ENCODE measurements at regions not wholly inside any gene's neighbourhood (a gene's known extent, or its start where the extent isn't known, plus 50 kb on each side); places are given as distances from the start of the nearest gene placed in this dataset.
"Not testable (repeated sequence)": the region's sequence is repeated elsewhere in the genome, so short reads cannot be mapped to it uniquely, and the experiment has no call there.

DNA sequence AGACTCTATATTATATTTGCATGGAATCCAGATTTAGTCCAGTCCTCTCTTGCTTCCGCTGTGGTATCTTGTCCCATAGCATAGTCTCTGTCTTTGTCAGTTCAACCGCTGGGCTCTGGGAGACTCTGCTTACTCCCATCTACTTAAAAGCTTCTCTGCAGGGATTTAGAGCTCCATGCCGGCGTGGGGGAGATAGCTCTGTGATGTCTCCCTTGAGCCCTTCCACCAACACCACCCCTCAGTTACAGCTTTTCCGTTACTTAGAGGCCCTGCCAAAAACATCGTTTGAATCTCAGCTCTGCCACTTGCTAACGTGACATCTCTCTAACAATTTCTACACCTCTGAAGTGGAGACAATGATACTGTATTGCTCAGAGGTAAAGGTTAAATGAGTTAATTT lies 306.1 kb upstream of the ZNF608 start:
- TF ChIP-seq JUND (IDR thresholded peaks at IDR 0.05; ENCODE audit: low read depth): no peak

DNA sequence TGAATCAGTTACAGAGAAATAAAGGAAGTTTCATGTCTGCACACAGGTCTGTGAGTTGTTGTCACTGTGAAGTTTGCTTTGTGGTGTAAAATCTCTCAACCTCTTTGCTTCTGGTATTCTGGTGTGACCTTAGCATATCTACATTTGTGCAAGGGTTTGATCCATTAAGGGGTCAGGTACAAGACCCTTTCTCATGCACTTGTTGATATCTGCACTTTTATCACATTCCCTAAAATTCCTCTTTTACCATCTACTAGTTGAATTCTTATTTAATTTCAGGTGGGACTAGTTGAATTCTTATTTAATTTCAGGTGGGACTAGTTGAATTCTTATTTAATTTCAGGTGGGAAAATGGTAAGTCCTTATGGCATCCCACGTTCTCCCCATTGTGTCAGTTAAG lies 306.7 kb upstream of the ZNF608 start:
- TF ChIP-seq JUND (IDR thresholded peaks at IDR 0.05; ENCODE audit: low read depth): no peak
- DNase-seq (ENCODE audit: low read depth in 1 of 2, low spot score in 1 of 2): no peak
- in situ Hi-C loops (cut with HindIII; ENCODE audit: low pct_unique_long_range_greater_than_20kb, low sequenced_read_pairs): no loop called here

More for the DNA sequence above, 306.1 kb upstream of the ZNF608 start:
- no peak for DNase-seq (ENCODE audit: low read depth in 1 of 2, low spot score in 1 of 2)
- in situ Hi-C loops (cut with HindIII; ENCODE audit: low pct_unique_long_range_greater_than_20kb, low sequenced_read_pairs): no loop called here

DNA sequence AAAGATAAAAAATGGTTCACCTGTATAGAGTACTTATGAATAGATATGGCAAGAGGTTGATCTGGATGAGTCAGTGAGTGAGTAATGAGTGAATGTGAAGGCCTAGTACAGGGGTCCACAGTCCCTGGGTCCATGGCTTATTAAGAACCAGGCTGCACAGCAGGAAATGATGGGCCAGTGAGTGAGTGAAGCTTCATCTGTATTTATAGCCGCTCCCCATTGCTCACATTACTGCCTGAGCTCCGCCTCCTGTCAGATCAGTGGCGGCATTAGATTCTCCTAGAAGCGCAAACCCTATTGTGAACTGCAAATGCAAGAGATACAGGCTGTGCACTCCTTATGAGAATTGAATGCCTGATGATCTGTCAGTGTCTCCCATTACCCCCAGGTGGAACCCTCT lies 307.7 kb upstream of the ZNF608 start:
- no peak for TF ChIP-seq JUND (IDR thresholded peaks at IDR 0.05; ENCODE audit: low read depth)
- no peak for DNase-seq (ENCODE audit: low read depth in 1 of 2, low spot score in 1 of 2)
- in situ Hi-C loops (cut with HindIII; ENCODE audit: low pct_unique_long_range_greater_than_20kb, low sequenced_read_pairs): no loop called here

DNA sequence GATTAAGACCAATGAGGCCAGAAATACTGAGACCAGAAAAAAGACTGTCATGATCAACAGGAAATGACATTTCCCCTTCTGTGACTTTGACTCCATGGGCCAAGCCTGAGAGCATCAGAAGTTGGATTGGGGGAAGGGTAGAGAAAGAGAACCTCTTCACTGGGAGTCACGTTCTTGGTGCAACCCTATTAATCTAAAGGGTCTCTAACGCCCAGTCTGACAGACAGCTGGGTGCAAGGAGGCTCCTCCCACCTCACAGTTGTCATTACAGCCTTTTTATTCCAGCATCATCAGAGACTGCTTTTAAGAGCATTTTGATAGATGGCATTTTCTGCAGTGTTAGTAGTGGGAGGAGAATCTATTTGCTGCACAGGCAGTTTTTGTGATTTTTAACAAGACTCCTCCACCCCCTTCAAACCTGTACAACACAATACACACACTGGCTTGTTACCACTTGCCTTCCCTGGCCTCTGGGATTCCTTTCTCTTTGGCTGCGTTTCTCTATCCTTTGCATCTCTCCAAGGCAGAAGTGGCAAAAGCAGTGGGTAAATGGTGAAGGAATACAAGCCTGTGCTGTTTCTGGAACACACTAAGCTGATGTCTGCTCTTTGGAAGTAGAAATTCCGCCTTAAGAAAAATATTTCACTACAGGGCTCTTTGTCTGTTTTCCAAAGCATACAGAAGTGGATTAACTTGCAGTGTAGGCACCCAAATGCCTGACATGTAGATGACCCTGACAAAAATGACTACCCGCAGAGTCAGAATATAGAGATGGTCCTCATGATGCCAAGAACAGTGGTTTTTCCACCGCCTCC lies 310.4 kb upstream of the ZNF608 start:
- in situ Hi-C loops (cut with HindIII; ENCODE audit: low pct_unique_long_range_greater_than_20kb, low sequenced_read_pairs): no loop called here
- peak in 1 of 2 experiments; percentile 69 for DNase-seq (ENCODE audit: low read depth in 1 of 2, low spot score in 1 of 2)
- TF ChIP-seq JUND (IDR thresholded peaks at IDR 0.05; ENCODE audit: low read depth): no peak

DNA sequence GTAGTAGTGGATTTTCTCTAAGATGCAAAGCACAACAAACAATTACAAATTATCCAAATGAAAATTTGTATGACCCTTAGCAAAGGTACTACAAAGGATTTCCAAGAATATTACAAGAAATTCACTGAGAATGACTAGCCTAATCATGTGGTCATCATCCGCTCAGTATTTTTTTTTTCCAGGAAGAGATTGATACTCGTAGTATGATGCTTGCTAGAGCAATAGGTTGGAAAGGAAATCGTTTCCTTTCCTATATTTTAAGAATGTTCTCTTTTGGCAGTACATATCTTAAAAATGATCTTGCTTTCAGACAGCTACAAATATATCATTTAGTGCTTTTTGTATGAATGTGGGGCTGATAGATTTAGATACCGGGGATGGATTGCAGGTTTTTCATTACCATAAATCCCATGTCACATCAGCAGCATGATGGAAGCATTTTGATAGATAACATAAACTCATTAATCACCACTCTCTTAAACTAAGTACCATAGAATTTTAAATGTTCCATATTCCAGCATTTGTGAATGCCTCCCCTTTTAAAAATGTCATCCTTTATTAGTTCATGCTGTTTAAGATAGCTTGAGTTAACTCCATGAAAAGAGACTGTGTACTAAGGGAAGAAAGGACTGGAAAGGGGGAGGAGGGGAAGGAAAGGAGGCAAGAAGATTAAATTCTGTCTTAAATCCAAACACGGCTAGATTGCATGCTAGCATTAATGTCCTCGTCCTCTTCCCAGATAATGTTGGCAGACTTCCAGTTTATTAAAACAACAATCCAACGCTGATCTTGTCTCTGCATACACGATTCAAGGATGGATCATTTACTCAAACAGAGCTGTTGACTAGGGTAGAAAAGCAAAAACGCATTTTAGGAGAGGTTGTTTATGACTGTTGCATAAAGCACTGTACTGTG lies 311.7 kb upstream of the ZNF608 start:
- no peak for DNase-seq (ENCODE audit: low read depth in 1 of 2, low spot score in 1 of 2)
- in situ Hi-C loops (cut with HindIII; ENCODE audit: low pct_unique_long_range_greater_than_20kb, low sequenced_read_pairs): no loop called here

DNA sequence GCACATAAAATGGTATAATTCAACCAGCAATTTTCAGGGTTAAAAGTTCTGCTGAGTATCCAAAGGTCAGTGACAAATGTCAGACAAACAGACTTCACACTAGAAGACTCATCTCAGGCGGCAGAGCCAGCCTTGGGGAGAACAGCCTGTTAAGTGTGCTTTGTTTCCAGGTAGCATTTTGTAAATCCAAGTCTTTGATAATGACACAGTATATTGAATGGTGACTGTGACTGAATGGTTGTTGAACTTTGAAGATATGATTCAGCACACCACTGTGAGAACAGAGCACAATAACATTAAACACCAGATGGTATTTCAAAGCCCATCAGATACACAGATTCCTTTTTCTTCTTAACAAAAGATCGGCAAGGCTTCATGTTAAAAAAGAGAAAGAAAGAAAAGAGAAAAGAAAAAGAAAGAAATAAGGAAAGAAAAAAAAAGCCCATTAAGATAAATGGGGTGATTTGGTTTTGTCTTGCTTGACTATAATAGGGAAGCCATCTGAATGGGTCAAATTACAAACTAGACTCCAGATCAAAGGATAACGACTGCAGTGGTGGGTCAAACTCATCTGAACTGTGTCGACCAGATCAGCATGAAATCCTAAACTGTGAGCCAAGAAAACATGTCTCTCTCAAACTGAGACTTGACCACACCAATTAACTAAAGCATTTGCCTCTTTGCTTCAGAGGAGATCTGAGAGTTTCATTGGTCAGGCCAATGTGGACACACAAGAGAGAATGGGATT lies 313.0 kb upstream of the ZNF608 start:
- no peak for TF ChIP-seq JUND (IDR thresholded peaks at IDR 0.05; ENCODE audit: low read depth)
- in situ Hi-C loops (cut with HindIII; ENCODE audit: low pct_unique_long_range_greater_than_20kb, low sequenced_read_pairs): no loop called here
- peak in 1 of 2 experiments; percentile 28 for DNase-seq (ENCODE audit: low read depth in 1 of 2, low spot score in 1 of 2)

More for the DNA sequence above, 311.7 kb upstream of the ZNF608 start:
- no peak for TF ChIP-seq JUND (IDR thresholded peaks at IDR 0.05; ENCODE audit: low read depth)

DNA sequence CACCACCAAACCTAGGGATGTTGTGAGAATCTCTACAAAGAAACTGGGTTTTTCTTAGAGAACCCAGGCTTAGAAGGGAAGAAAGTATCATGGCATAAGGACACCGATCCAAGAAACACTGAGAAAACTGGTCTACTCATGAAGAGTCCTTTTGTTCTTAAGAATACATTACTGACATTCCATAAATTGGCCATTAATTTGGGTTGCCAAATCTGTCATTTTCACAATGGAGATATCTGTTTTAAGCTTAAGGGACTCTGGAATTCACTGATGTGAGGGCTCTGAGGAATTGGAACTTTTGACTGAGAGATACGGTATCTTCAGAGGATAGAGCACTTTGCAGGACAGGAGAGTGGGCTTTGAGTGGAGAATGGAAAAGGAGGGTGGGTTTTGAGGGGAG lies 315.3 kb upstream of the ZNF608 start:
- no peak for TF ChIP-seq JUND (IDR thresholded peaks at IDR 0.05; ENCODE audit: low read depth)
- no peak for DNase-seq (ENCODE audit: low read depth in 1 of 2, low spot score in 1 of 2)
- in situ Hi-C loops (cut with HindIII; ENCODE audit: low pct_unique_long_range_greater_than_20kb, low sequenced_read_pairs): no loop called here

DNA sequence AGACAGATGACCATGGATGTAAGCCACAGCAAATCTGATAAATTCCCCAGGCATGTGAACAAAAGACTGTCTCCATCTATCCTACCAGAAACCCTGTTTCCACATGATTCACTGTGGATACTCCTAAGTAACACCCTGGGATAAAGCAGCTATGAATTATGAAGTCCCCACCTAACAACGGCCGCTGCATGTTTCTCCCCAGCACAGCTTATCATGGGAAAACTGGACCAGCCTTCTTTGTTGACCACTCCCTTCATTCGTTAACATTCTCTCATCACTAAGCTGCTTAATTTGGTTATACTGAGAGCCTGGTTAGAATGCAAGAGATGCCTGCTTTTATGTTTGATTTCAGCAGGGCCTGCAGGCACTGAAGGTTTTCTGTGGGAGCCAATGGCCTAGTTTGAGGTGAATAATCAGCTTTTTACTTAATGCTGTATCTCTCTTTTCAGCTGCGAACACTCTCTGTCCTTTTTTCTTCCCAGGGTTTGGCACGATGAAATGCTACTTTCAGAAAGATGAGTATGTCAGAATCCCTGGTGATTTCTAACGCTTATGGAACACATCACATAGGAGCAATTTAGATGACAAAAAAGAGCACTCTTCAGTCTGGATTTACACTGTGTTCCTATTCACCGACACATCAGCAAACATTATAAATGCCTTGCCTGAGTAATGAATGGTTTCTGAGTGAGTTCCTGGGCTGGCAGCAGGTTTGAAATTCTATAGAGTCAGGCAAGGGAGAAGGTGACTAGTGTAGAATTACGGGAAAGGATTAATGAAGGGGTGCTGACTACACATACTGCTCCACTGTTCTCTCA lies 318.4 kb upstream of the ZNF608 start:
- in situ Hi-C loops (cut with HindIII; ENCODE audit: low pct_unique_long_range_greater_than_20kb, low sequenced_read_pairs): no loop called here
- no peak for TF ChIP-seq JUND (IDR thresholded peaks at IDR 0.05; ENCODE audit: low read depth)
- DNase-seq (ENCODE audit: low read depth in 1 of 2, low spot score in 1 of 2): no peak

DNA sequence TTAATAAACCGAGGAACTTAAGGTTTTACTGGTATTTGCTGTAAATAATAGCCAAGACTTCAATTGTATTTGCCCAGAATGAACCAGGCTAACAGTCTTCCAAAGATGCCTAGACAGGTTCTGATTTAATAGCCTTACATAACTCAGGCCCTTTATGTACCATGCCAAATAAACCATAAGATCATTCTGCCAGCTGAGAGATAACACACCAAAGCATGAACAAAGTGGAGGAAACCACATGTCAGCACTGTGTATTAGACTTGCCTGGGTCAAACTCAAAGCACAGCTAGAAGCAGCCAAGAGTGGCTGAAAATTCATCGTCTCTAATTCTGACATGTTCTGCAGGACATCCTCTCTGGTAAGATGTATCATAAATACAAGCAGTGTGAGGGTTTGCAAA lies 319.3 kb upstream of the ZNF608 start:
- TF ChIP-seq JUND (IDR thresholded peaks at IDR 0.05; ENCODE audit: low read depth): no peak
- no peak for DNase-seq (ENCODE audit: low read depth in 1 of 2, low spot score in 1 of 2)
- in situ Hi-C loops (cut with HindIII; ENCODE audit: low pct_unique_long_range_greater_than_20kb, low sequenced_read_pairs): no loop called here

DNA sequence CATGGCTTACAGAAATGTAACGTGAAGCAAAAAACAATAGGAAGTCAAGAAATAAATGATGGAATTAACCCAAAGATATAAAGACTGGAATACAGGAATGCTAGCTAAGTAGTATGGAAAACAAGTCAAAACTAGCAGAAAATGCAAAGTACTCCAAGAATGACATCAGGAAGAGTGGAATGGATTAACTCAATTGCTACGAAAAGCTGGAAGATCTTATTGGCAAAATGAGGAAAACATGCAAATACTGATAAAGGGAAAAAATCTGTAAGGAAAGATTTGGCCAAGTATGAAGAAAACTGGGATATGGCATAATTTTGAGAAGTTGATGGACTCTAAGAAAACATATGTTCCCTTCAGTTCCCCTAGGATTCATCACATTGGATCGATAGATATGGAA lies 324.5 kb upstream of the ZNF608 start:
- in situ Hi-C loops (cut with HindIII; ENCODE audit: low pct_unique_long_range_greater_than_20kb, low sequenced_read_pairs): no loop called here
- no peak for TF ChIP-seq JUND (IDR thresholded peaks at IDR 0.05; ENCODE audit: low read depth)
- DNase-seq (ENCODE audit: low read depth in 1 of 2, low spot score in 1 of 2): no peak

DNA sequence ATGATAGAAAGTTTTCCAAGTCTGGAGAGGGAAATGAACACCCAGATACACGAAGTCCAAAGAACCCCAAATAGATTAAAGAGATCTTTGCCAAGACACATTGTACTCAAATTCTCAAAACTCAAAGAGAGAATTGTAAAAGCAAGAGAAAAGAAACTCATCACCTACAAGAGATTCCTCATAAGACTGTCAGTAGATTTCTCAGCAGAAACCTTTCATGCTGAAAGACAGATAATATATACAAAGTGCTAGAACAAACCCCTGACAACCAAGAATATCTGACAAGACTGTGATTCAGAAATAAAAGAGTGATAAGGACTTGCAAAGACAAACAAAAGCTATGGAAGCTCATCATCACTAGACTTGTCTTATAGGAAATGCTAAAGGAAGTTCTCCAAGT lies 326.7 kb upstream of the ZNF608 start:
- TF ChIP-seq JUND (IDR thresholded peaks at IDR 0.05; ENCODE audit: low read depth): no peak
- DNase-seq (ENCODE audit: low read depth in 1 of 2, low spot score in 1 of 2): no peak
- in situ Hi-C loops (cut with HindIII; ENCODE audit: low pct_unique_long_range_greater_than_20kb, low sequenced_read_pairs): no loop called here

DNA sequence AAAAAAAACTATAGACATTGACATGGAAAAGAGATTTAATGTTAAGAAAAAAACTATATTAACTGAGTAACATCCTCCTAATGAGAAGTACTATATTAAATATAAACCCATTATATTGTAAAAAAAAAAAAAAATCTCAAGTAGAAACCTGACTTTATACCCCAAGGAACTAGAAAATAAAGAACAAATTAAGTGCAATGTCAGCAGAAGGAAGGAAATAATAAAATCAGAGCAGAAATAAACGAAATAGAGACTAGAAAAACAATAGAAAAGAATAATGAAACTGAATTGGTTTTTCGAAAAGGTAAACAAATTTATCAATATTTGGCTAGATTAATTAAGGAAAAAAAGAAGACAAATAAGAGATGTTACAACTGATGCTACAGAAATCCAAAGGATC lies 329.1 kb upstream of the ZNF608 start:
- in situ Hi-C loops (cut with HindIII; ENCODE audit: low pct_unique_long_range_greater_than_20kb, low sequenced_read_pairs): no loop called here
- no peak for DNase-seq (ENCODE audit: low read depth in 1 of 2, low spot score in 1 of 2)
- no peak for TF ChIP-seq JUND (IDR thresholded peaks at IDR 0.05; ENCODE audit: low read depth)

DNA sequence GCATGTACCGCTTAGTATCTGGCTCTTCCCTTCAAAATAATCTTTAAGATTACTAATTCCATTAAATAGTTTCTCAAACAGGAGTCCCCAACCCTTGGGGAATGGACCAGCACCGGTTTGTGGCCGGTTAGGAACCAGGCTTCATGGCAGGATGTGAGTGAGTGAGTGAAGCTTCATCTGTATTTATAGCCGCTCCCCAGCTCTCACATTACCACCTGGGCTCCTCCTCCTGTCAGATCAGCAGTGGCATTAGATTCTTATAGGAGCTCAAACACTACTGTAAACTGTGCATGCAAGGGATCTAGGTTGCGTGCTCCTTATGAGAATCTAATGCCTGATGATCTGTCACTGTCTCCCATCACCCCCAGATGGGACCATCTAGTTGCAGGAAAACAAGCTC lies 332.6 kb upstream of the ZNF608 start:
- in situ Hi-C loops (cut with HindIII; ENCODE audit: low pct_unique_long_range_greater_than_20kb, low sequenced_read_pairs); DNase-seq (ENCODE audit: low read depth in 1 of 2, low spot score in 1 of 2): not testable (repeated sequence)
